Brain microvascular endothelial cell (primary cell): ENCODE measurements at regions not wholly inside any gene's neighbourhood (a gene's known extent, or its start where the extent isn't known, plus 50 kb on each side); places are given as distances from the start of the nearest gene placed in this dataset.
"Not testable (repeated sequence)": the region's sequence is repeated elsewhere in the genome, so short reads cannot be mapped to it uniquely, and the experiment has no call there.

Experiments
- DNase-seq: peaks from one replicate; pipeline ENCODE4 v3.0.0-alpha.2; 2020
- H3K27ac ChIP-seq: fragments of 250-450 bp; sonication (Bioruptor Pico); 2 replicates; pipeline ENCODE4 v1.5.1; 2020; ENCODE audit warnings: mild to moderate bottlenecking, moderate library complexity
- H3K27me3 ChIP-seq: fragments of 250-450 bp; sonication (Bioruptor Pico); replicated peaks from 2 replicates; pipeline ENCODE4 v1.5.1; 2020; ENCODE audit warnings: mild to moderate bottlenecking
- H3K36me3 ChIP-seq: fragments of 250-450 bp; sonication (Bioruptor Pico); replicated peaks from 2 replicates; pipeline ENCODE4 v1.5.1; 2020; ENCODE audit warnings: mild to moderate bottlenecking
- H3K4me3 ChIP-seq: 2 replicates; pipeline ENCODE4 v1.5.1; 2011; ENCODE audit warnings: low read depth, mild to moderate bottlenecking, control low read depth, low read length, moderate library complexity
- in situ Hi-C: cut with HindIII; loops from 2 replicates; pipeline ENCODE4 v1.10.0; 2017; ENCODE audit warnings: low sequenced_read_pairs, low pct_ligation_motif_present
- TF ChIP-seq, protein P1 (sequence below): IDR thresholded peaks from 2 replicates; pipeline ENCODE4 v1.5.1; 2011; ENCODE audit warnings: low read depth, mild to moderate bottlenecking, moderate library complexity, low read length, control low read depth, inconsistent platforms; ENCODE audit errors: missing control alignments

DNA sequence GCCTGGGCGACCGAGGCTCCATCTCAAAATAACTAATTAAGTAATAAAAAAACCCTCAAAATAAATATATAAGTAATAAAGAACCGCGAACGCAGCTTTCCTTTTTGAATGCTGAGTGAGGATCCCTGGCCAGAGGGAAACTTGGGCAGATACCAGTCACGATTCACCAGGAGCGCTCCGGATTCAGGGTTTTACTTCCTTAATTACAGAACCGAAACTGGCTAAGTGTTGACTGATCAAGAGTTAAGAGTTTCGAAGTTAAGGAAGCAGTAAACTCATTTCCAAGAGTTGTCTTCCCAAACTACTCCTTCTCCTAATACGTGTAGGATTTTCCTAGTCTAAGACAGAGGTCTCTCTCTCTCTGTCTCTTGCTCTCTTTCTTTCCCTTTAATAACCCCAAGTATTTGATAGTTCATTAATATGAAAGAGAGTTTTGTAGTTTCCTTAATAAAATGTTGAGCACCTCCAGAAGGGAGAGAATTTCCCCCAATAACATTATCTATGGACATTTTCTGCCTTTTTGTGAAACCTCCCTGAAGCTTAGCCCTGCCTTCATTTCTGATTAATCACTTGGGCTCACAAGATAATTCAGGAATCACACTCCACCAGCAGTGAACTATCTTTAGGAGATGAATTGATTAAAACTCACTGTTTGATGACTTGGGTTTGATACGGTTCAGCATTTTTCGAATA is 61.4 kb upstream of the ZNF217 start:
- DNase-seq, result no peak
- Histone ChIP-seq H3K4me3 (no peak overlapping the region), H3K36me3 (no peaks in the 10 kb centered on the region), H3K27ac (no peak overlapping the region), H3K27me3 (no peaks in the 10 kb centered on the region)
- TF ChIP-seq, protein P1, sequence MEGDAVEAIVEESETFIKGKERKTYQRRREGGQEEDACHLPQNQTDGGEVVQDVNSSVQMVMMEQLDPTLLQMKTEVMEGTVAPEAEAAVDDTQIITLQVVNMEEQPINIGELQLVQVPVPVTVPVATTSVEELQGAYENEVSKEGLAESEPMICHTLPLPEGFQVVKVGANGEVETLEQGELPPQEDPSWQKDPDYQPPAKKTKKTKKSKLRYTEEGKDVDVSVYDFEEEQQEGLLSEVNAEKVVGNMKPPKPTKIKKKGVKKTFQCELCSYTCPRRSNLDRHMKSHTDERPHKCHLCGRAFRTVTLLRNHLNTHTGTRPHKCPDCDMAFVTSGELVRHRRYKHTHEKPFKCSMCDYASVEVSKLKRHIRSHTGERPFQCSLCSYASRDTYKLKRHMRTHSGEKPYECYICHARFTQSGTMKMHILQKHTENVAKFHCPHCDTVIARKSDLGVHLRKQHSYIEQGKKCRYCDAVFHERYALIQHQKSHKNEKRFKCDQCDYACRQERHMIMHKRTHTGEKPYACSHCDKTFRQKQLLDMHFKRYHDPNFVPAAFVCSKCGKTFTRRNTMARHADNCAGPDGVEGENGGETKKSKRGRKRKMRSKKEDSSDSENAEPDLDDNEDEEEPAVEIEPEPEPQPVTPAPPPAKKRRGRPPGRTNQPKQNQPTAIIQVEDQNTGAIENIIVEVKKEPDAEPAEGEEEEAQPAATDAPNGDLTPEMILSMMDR, result no peak
- in situ Hi-C loops, result no loop called here

DNA sequence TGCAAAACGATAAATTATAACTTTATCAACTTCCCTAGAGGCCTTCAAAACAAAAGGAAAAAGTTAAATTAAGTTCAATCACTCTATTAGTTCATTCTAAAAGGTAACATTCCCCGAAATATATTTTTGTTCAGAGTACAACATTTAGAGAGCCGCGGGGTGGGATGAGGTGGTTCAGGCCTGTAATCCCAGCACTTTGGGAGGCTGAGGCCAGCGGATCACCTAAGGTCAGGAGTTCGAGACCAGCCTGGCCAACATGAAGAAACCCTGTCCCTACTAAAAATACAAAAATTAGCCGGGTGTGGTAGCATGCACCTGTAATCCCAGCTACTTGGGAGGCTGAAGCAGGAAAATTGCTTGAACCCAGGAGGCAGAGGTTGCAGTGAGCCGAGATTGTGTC is 60.9 kb upstream of the ZNF217 start:
- H3K36me3 ChIP-seq, in situ Hi-C loops, DNase-seq, H3K27me3 ChIP-seq, H3K27ac ChIP-seq, H3K4me3 ChIP-seq: not testable (repeated sequence)

DNA sequence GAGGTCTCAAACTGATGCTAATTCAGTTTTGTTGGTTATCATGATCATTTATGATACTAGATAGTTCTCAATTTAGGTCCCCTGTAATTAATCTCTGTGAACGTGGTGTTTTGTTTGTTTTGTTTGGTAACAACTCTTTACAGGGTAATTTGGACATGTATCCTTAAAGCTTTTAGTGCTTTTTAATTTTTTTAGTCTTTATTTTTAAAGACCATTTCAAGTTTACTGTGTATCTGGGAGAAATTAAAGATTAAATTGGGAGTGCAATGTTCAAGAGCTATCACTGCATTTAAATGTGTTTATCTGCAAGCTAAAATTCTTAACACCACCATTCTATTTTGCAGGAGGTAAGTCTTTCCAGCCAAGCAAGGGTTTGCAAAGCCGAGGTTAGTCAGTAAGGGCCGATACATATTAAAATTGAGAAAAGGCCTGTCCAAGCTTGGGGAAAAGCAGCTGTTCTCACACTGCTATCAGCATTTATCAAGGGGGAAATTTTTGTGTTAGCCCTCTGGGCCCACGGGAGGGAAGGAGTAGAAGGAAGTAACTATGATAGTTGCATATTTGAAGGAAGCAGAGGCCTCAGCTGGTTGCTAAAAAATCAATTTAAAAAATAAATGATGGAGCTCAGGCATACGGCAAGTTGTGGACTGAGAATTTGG is 59.3 kb upstream of the ZNF217 start:
- no peak overlapping the region for H3K27ac ChIP-seq
- no peak overlapping the region for H3K4me3 ChIP-seq
- no peak for DNase-seq
- H3K27me3 ChIP-seq, result no peaks in the 10 kb centered on the region
- H3K36me3 ChIP-seq, result no peaks in the 10 kb centered on the region
- TF ChIP-seq, protein P1, result no peak
- in situ Hi-C loops, result no loop called here

DNA sequence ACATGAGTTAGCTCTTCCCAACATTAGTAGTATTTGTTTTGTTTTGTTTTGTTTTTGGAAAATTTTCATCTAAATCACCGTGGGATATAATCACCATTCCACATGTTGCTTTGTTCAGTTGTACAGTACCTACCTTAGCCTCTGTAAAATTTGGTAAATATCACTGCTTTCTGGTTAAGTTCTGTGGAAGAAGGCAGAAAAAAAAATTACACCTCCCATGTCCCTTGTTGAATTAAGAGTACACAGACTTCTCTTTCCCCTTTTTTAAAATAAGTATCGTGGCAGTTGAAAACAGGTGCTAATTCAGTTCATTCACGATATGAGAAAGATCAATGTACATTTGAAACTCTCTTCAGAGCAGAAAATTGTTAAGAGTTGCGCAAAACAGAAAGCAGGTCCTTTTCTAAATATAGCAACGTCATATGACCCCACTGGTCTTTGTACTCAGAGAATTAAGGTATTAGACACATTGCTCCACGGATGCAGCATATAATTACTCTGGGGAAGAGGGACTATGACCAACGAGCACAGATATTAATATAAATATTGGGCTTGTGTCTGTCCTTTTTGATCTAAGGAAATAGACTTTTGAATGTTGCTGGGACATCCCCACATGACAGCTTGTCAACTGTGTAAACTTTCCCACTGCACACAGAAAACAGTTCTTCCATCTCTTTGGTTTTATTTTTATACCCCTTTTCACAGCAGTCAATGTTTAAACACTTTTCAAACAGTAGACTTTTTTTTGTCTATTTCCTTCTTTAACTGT is 58.6 kb upstream of the ZNF217 start:
- Histone ChIP-seq H3K27me3 (no peaks in the 10 kb centered on the region), H3K36me3 (no peaks in the 10 kb centered on the region), H3K27ac (no peak overlapping the region), H3K4me3 (no peak overlapping the region)
- DNase-seq, result no peak
- TF ChIP-seq, protein P1, result no peak
- in situ Hi-C loops, result no loop called here

DNA sequence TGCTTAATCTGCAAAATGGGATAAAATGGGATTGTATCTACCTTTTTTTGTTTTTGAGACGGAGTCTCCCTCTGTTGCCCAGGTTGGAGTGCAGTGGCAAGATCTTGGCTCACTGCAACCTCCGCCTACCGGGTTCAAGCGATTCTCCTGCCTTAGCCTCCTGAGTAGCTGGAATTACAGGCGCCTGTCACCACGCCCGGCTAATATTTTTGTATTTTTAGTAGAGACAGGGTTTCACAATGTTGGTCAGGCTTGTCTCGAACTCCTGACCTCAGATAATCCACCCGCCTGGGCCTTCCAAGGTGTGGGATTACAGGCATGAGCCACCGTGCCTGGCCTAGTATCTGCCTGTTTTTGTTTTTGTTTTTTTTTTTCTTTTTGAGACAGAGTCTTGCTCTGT is 55.9 kb upstream of the ZNF217 start:
- H3K27me3 ChIP-seq, in situ Hi-C loops, DNase-seq, H3K27ac ChIP-seq, H3K36me3 ChIP-seq, H3K4me3 ChIP-seq: not testable (repeated sequence)

DNA sequence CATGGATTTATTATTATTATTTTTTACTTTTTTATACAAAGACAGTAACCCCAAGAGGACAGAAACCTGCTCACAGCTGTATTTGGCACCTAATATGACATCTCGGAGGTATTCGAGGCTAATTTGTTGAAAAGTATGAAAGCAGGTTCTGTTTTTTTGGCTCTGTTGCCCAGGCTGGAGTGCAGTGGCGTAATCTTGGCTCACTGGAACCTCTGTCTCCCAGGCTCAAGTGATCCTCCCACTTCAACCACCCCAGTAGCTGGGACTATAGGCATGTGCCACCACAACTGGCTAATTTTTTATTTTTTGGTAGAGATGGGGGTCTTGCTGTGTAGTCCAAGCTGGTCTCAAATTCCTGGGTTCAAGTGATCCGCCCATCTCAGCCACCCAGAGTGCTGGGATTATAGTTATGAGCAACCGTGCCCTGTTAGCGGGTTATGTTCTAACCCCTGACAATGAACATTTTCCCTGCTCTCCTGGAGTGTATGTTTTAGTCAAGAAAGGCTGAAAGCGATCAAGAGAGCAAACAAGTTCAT is 53.7 kb upstream of the ZNF217 start:
- DNase-seq, result no peak
- in situ Hi-C loops, result no loop called here
- Histone ChIP-seq H3K4me3 (no peak overlapping the region), H3K27me3 (no peaks in the 10 kb centered on the region), H3K36me3 (no peaks in the 10 kb centered on the region), H3K27ac (no peak overlapping the region)
- TF ChIP-seq, protein P1, result no peak
